HS-5 (cell line): ENCODE measurements at regions not wholly inside any gene's neighbourhood (a gene's known extent, or its start where the extent isn't known, plus 50 kb on each side); places are given as distances from the start of the nearest gene placed in this dataset.
"Not testable (repeated sequence)": the region's sequence is repeated elsewhere in the genome, so short reads cannot be mapped to it uniquely, and the experiment has no call there.

Experiments used
- DNase-seq: peaks from one replicate; pipeline ENCODE4 v3.0.0-alpha.2; 2012; ENCODE audit warnings: low read depth

- DNase-seq: no peak
Measured at GRCh38 chr5:17087035-17087434, 130.4 kb upstream of the BASP1 start.

GRCh38 chr5:17088051-17088450 lies 129.4 kb upstream of the BASP1 start:
- no peak for DNase-seq

- no peak for DNase-seq
Measured at GRCh38 chr5:17089001-17089400, 128.4 kb upstream of the BASP1 start.

- no peak for DNase-seq
Measured at GRCh38 chr5:17089690-17090089, 127.7 kb upstream of the BASP1 start.

GRCh38 chr5:17090839-17091238 lies 126.6 kb upstream of the BASP1 start:
- DNase-seq: no peak

GRCh38 chr5:17094830-17095229 lies 122.6 kb upstream of the BASP1 start:
- DNase-seq: no peak

- DNase-seq: no peak
Measured at GRCh38 chr5:17096952-17097695, 120.3 kb upstream of the BASP1 start.

GRCh38 chr5:17099946-17100345 lies 117.5 kb upstream of the BASP1 start:
- DNase-seq: no peak

- DNase-seq: no peak
Measured at GRCh38 chr5:17103461-17103860, 114.0 kb upstream of the BASP1 start.

- peak; percentile 83 for DNase-seq
Measured at GRCh38 chr5:17105744-17106418, 111.5 kb upstream of the BASP1 start.

GRCh38 chr5:17106521-17106920 lies 110.9 kb upstream of the BASP1 start:
- DNase-seq: no peak

GRCh38 chr5:17112091-17112716 lies 105.2 kb upstream of the BASP1 start:
- DNase-seq: not testable (repeated sequence)

- peak; percentile 51 for DNase-seq
Measured at GRCh38 chr5:17113174-17113958, 104.1 kb upstream of the BASP1 start.

GRCh38 chr5:17114233-17114632 lies 103.2 kb upstream of the BASP1 start:
- DNase-seq: no peak

GRCh38 chr5:17114715-17115599 lies 102.5 kb upstream of the BASP1 start:
- DNase-seq: no peak

GRCh38 chr5:17115855-17116254 lies 101.6 kb upstream of the BASP1 start:
- no peak for DNase-seq

GRCh38 chr5:17118631-17119030 lies 98.8 kb upstream of the BASP1 start:
- peak; percentile 95 for DNase-seq

- no peak for DNase-seq
Measured at GRCh38 chr5:17120209-17120608, 97.2 kb upstream of the BASP1 start.

- no peak for DNase-seq
Measured at GRCh38 chr5:17121776-17122175, 95.7 kb upstream of the BASP1 start.

GRCh38 chr5:17123010-17123409 lies 94.4 kb upstream of the BASP1 start:
- no peak for DNase-seq

- not testable (repeated sequence) for DNase-seq
Measured at GRCh38 chr5:17123773-17124172, 93.7 kb upstream of the BASP1 start.
